22Rv1 (cell line): ENCODE measurements at regions not wholly inside any gene's neighbourhood (a gene's known extent, or its start where the extent isn't known, plus 50 kb on each side); places are given as distances from the start of the nearest gene placed in this dataset.

Source experiments
- H3K27ac ChIP-seq: fragments of 450-650 bp; 2 replicates; pipeline ENCODE4 v1.5.1; 2017
- ZFX ChIP-seq: fragments of 450-650 bp; IDR thresholded peaks from 2 replicates; pipeline ENCODE4 v1.6.1; 2017; ENCODE audit warnings: antibody characterized with exemption, borderline replicate concordance
- TF ChIP-seq, protein P1 (sequence below): fragments of 450-650 bp; IDR thresholded peaks from 2 replicates; pipeline ENCODE4 v1.5.1; 2017; ENCODE audit warnings: mild to moderate bottlenecking

DNA sequence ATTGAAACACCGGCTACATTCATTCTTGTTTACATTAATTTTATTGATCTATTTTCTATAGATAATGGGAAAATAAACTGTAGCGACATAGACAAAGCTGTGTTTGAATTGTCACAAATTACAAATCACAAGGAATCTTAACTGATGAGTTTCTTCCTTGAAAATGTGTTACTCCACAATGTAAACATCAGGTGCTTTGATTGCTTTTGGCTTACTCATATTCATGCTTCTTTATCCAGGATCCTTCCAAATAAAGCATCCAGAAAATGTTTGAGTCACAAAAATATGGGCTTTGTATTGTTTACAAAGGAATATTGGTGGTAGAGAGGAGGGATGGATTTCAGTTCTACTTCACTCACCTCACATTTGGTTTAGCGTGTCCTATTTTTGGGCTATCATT, 64.0 kb downstream of the BMP2 start:
- TF ChIP-seq, protein P1, sequence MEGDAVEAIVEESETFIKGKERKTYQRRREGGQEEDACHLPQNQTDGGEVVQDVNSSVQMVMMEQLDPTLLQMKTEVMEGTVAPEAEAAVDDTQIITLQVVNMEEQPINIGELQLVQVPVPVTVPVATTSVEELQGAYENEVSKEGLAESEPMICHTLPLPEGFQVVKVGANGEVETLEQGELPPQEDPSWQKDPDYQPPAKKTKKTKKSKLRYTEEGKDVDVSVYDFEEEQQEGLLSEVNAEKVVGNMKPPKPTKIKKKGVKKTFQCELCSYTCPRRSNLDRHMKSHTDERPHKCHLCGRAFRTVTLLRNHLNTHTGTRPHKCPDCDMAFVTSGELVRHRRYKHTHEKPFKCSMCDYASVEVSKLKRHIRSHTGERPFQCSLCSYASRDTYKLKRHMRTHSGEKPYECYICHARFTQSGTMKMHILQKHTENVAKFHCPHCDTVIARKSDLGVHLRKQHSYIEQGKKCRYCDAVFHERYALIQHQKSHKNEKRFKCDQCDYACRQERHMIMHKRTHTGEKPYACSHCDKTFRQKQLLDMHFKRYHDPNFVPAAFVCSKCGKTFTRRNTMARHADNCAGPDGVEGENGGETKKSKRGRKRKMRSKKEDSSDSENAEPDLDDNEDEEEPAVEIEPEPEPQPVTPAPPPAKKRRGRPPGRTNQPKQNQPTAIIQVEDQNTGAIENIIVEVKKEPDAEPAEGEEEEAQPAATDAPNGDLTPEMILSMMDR, result no peak
- no peak for TF ChIP-seq ZFX
- no peak overlapping the region for H3K27ac ChIP-seq

DNA sequence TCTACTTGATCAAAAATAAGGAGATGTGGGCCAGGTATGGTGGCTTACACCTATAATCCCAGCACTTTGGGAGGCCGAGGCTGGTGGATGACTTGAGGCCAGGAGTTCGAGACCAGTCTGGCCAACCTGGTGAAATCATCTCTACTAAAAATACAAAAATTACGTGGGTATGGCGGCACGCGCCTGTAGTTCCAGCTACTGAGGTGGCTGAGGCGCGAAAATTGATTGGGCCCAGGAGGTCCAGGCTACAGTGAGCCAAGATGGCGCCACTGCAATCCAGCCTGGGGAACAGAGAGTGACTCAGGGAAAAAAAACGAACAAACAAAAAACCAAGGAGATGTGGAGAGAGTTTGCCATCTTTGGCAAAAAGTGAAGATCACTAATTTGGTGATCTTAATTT, 65.3 kb downstream of the BMP2 start:
- no peak overlapping the region for H3K27ac ChIP-seq
- no peak for TF ChIP-seq ZFX
- TF ChIP-seq, protein P1, result no peak

DNA sequence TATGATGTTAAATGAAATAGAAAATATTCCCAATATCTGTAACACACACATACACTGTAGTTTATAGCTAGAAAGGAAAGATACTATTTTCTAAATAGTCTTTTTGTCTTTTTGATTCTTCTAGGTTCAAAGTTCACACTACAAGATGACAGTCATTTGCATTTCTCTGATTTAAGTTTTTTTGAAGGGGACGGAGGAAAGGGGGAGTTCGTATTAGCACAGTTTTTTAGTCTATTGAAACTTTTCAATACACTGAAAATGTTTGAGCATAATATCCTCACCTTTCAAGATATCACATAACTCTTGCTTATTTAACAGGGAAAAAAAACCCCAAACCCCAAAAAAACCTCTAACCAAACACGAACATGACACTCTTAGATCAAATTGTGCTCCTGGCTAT, 68.1 kb downstream of the BMP2 start:
- H3K27ac ChIP-seq, result no peak overlapping the region
- TF ChIP-seq, protein P1, result no peak
- TF ChIP-seq ZFX, result no peak

- H3K27ac ChIP-seq, result no peak overlapping the region
- TF ChIP-seq, protein P1, result no peak
- TF ChIP-seq ZFX, result no peak
Measured at GRCh38 chr20:6836821-6837374, 69.4 kb downstream of the BMP2 start.

DNA sequence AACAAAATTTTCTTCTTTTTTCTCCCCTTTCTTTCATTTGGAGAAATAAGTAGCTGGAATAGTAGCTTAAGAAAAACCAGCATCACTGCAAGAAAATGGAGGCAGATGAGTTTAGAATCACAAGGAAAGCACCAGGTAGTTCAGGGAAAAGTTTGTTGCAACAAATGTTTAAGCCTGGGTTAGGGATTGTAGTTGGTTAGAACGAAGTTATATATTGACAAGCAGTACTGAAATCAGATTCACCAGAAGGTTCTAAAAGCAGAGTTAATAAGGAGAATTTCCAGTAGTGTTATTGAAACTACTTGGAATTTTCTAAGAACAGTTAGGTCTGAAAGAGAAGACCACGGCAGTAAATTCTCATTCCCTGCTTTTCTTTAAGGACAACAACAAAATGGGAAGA, 70.2 kb downstream of the BMP2 start:
- no peak overlapping the region for H3K27ac ChIP-seq
- TF ChIP-seq ZFX, result no peak
- TF ChIP-seq, protein P1, result no peak

DNA sequence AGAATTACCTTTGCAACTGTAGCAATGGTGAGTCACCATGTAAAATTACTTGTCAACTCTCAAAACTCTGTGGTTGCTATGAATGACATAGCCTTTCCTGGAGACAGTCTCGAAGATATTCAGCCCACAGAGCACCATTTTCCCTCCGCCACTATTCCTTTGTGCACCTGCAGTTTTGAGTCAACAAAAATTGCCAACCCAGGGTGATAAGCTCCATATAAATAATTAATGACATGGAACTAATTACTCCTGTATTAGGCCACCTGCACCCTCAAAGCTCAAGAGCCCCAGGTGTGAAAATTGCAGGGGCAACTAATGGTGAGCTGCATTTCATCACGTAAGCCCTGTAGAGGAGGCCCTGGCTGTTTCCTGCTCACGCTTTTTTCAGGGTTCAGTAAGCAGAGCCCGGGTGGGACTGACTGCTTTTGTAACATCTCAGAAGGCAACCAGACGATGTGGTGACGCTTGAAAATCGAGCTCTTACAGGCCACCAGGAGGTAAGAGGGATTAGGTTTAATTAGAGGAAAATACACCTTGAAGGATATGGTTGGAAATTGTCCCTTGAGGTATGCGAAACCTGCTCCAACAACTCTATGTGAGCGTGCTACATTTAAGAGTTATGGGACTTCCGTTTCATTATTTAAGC, 70.8 kb downstream of the BMP2 start:
- H3K27ac ChIP-seq, result no peak overlapping the region
- no peak for TF ChIP-seq ZFX
- TF ChIP-seq, protein P1, result no peak

GRCh38 chr20:6841128-6841527, 73.6 kb downstream of the BMP2 start:
- H3K27ac ChIP-seq, result no peak overlapping the region
- TF ChIP-seq ZFX, result no peak
- TF ChIP-seq, protein P1, result no peak
